AG09309 (cell line): ENCODE measurements at regions not wholly inside any gene's neighbourhood (a gene's known extent, or its start where the extent isn't known, plus 50 kb on each side); places are given as distances from the start of the nearest gene placed in this dataset.
A peak's percentile ranks its signal among the peaks of the same experiment; 100 is the strongest.

Experiments used
- DNase-seq: peaks from one replicate; pipeline ENCODE4 v3.0.0-alpha.2; 2010; ENCODE audit warnings: low read depth
- H3K4me3 ChIP-seq: 2 replicates; pipeline ENCODE4 v1.5.1; 2011; ENCODE audit warnings: mild to moderate bottlenecking, low read depth, low read length, moderate library complexity; ENCODE audit not compliant: control insufficient read depth
- TF ChIP-seq, protein P1 (sequence below): IDR thresholded peaks from 2 replicates; pipeline ENCODE4 v1.5.1; 2011; ENCODE audit warnings: mild to moderate bottlenecking, low read depth, low read length, inconsistent platforms; ENCODE audit not compliant: insufficient read depth, control insufficient read depth; ENCODE audit errors: missing control alignments

DNA sequence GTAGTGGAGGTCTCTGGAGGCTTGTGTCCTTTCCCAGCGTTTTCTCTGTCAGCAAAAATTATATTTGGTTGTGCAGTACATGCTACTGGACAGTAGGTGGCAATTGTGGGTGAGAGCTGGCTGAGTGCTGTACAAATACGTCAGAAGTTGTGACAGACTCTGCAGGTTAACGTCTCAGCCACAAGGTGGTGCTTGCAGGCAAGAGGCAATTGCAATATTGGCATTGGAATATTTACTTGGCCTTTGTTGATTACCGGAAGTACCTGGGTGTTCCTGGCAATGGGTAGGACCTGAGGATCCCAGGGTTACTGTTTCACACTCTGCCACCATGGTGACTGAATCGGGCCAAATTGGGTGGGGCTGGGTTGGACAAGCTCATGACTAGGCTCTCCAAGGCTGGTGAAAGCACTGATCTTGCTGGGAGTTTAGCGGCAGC, 333.9 kb upstream of the LMO3 start:
- no peak for DNase-seq
- TF ChIP-seq, protein P1, sequence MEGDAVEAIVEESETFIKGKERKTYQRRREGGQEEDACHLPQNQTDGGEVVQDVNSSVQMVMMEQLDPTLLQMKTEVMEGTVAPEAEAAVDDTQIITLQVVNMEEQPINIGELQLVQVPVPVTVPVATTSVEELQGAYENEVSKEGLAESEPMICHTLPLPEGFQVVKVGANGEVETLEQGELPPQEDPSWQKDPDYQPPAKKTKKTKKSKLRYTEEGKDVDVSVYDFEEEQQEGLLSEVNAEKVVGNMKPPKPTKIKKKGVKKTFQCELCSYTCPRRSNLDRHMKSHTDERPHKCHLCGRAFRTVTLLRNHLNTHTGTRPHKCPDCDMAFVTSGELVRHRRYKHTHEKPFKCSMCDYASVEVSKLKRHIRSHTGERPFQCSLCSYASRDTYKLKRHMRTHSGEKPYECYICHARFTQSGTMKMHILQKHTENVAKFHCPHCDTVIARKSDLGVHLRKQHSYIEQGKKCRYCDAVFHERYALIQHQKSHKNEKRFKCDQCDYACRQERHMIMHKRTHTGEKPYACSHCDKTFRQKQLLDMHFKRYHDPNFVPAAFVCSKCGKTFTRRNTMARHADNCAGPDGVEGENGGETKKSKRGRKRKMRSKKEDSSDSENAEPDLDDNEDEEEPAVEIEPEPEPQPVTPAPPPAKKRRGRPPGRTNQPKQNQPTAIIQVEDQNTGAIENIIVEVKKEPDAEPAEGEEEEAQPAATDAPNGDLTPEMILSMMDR: peak; percentile 35
- no peak overlapping the region for H3K4me3 ChIP-seq

GRCh38 chr12:16927259-16927658, 321.3 kb upstream of the LMO3 start:
- TF ChIP-seq, protein P1: no peak
- H3K4me3 ChIP-seq: no peak overlapping the region
- no peak for DNase-seq

DNA sequence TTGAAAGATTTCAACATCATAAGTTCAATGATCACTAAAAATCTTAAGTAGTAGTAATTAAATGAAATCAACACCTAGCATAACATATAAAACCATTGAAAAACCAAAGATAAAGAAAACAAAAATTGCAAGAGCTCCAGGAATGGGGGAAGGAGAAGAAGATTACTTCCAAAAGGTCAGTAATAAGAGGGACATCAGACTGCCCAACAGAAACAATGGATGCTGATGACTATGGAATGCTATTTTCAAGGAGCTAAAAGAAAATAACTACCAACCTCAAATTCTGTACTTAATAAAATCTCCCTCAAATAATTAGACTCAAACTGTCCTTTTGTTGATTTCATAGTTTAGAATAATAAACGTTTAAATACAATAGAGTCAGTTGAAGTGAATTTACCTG, 314.5 kb upstream of the LMO3 start:
- DNase-seq: no peak
- TF ChIP-seq, protein P1: no peak
- no peak overlapping the region for H3K4me3 ChIP-seq

DNA sequence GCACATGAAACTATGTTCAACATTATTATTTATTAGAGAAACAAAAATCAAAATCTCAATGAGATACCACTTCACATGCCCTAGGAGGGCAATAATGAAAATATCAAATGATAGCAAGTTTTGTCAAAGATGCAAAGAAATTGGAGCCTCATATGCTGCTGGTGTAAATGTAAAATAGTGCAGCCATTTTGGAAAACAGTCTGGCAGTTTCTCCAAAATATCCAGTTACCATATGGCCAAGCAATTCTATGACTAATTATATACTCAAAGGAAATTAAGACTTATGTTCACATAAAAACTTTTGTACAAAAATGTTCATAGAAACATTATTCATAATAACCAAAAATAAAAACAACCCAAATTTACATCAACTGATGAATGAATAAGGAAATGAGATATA, 313.6 kb upstream of the LMO3 start:
- no peak overlapping the region for H3K4me3 ChIP-seq
- no peak for DNase-seq
- TF ChIP-seq, protein P1: no peak

DNA sequence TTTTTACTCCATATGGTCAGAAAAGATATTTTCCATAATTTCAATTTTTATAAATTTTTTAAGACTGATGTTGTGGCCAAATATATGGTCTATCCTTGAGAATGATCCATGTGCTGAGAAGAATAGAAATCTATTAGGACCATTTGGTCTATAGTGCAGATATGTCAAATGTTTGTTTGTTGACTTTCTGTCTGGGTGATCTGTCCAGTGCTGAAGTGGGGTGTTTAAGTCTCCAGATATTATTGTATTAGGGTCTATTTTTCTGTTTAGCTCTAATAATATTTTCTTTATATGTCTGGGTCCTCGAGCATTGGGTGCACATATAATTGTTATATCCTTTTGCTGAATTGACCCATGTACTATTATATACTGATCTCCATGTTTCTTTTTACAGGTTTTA, 308.9 kb upstream of the LMO3 start:
- no peak overlapping the region for H3K4me3 ChIP-seq
- TF ChIP-seq, protein P1: no peak
- DNase-seq: no peak

- TF ChIP-seq, protein P1: no peak
- DNase-seq: no peak
Observed at GRCh38 chr12:16913832-16914490, 308.0 kb upstream of the LMO3 start.

More at GRCh38 chr12:16913832-16914490, 308.0 kb upstream of the LMO3 start:
- H3K4me3 ChIP-seq: no peak overlapping the region
